ENCODE measurements at regions not wholly inside any gene's neighbourhood (a gene's known extent, or its start where the extent isn't known, plus 50 kb on each side); places are given as distances from the start of the nearest gene placed in this dataset.

- DNase-seq (ENCODE audit: low spot score) (no peak), ATAC-seq (no peak)
Measured at GRCh38 chr12:24724814-24725213, 224.1 kb downstream of the BCAT1 start.

- DNase-seq (ENCODE audit: low spot score), result no peak
- no peak for ATAC-seq
Measured at GRCh38 chr12:24723759-24724158, 225.1 kb downstream of the BCAT1 start.

DNA sequence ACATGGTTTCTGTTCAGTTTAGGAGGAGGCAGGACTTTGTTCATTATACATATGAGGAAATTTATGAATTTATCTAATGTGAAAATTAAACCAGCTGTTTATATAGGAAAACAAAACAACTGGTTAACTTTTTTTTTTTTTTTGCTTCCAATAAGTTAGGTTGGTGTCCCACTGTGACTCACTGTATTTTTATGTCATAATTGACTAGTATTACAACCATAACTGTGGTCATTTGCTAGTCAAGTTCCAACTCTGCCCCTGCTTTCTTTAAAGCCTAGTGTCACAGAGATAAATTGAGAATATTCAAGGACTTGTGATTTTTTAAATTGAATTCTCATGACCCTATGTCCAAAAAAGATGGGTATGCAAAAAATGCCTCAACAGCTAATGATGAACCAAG lies 227.7 kb downstream of the BCAT1 start:
- DNase-seq (ENCODE audit: low spot score), result no peak
- no peak for ATAC-seq

GRCh38 chr12:24719293-24719721 lies 229.6 kb downstream of the BCAT1 start:
- ATAC-seq (no peak), DNase-seq (ENCODE audit: low spot score) (no peak)

- ATAC-seq (no peak), DNase-seq (ENCODE audit: low spot score) (no peak)
Measured at GRCh38 chr12:24718617-24719016, 230.3 kb downstream of the BCAT1 start.

GRCh38 chr12:24714237-24714636 lies 234.7 kb downstream of the BCAT1 start:
- no peak for DNase-seq (ENCODE audit: low spot score)
- no peak for ATAC-seq

DNA sequence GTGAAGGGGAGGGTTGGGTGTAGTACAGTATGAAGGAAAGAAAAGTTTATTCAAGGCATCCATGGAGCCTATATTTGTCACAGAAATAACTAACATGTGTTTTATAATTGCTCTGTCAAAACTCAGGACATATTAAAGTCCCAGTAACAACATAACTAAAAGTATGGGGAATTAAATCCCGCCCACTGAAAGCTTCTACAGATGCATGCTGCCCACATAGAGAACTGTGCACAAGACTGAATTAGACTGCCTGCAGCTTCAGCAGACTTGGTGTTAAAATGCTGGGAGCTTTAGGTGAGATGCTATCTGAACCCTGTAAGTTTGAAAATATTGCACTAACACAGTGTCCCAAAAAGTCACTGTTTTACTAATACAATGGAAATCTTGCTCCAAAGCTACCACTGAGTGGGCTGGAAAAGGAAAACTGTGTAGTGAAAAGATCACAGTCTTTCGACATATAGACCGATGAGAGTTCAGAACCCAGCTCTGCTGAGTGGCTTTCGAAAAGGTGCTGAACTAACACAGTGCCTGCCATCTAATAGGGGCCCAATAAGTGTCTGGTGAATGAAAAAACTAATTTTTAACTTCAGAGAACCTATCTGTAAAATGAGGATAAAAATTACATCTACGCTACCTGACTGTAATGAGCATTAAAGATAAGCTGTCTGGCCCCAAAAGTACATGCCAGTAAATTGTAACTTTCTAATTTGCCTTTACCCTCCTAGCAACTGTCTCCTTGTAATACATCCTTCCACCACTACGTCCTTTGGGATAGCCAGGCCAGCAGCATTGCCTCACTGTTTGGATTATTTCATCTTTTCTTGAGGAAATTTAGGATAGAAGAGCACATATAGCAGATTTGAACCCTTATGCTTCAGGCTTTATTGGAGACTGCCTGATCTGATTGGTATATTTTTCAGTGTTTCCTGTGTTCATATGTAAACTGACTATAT lies 237.6 kb downstream of the BCAT1 start:
- no peak for DNase-seq (ENCODE audit: low spot score)
- no peak for ATAC-seq

- no peak for ATAC-seq
- DNase-seq (ENCODE audit: low spot score), result no peak
Measured at GRCh38 chr12:24709216-24709615, 239.7 kb downstream of the BCAT1 start.

DNA sequence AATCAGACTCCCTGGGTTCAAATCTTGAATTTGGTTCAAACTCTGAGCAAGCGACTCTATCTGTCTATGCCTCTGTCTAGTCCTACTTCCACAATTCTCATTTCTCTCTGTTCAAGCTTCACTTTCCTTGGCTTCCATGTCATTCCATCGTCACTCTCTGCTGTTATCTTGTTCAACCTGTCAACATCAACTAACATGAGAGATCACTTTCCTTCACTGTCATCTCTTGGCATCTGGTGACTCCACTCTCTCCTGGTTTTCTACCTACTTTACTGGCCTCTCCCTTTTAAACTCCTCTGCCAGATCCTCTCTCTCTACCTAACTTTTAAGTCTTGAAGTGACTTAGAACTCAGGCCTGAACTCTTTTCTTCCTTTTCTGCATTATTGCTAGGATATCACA lies 240.2 kb downstream of the BCAT1 start:
- DNase-seq (ENCODE audit: low spot score), result no peak

DNA sequence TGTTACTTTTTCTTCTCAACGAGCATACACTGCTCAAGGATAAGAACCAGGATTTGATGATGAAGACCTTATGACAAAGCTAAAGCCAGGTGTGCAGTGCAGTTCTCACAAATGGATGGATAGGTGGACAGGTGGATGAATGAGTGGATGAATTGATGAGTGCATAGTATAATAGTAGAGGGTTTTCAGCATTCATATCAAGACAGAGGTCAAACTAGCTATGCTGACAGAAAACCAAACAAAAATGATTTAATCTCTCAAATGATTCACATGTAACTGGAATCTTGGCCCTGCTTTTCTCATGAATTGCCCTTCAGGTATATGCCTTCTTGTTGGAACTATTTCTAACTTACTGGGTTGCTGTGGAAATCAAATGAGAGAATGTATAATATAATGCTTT lies 240.9 kb downstream of the BCAT1 start:
- ATAC-seq (no peak), DNase-seq (ENCODE audit: low spot score) (no peak)

More for the DNA sequence above, 240.2 kb downstream of the BCAT1 start:
- ATAC-seq, result no peak

- no peak for ATAC-seq
Measured at GRCh38 chr12:24707334-24707733, 241.6 kb downstream of the BCAT1 start.

DNA sequence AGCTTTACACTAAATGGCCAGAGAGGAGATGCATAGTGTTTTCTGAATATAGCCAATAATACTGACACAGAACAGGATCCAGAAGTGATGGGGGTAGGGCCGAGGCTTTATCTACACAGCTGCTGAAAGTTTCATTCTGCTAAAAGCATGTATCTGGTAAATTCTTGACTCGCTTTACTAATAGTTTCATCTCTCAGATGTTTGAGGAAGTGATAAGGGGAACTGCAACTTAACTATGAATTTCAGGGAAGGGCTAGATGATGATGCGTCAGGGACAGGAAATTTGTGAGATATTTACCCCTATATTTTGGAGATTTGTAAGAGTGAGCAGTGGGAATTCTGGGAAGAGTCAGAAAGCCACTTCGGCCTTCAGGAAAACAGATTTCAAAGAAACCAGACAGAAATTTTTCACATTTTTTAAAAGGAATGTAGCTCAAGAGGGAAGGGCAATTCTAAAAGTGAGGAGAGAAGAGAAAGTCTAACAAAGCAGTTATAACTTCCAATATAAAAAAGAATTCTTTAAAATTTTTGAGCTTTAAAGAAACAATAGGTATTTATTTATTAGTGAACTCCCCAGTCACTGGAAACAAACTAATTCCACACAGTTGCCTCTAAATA lies 243.1 kb downstream of the BCAT1 start:
- DNase-seq (ENCODE audit: low spot score) (no peak), ATAC-seq (no peak)

More at GRCh38 chr12:24707334-24707733, 241.6 kb downstream of the BCAT1 start:
- DNase-seq (ENCODE audit: low spot score), result no peak

GRCh38 chr12:24705216-24705615 lies 243.7 kb downstream of the BCAT1 start:
- DNase-seq (ENCODE audit: low spot score), result no peak
- ATAC-seq, result no peak

- DNase-seq (ENCODE audit: low spot score) (no peak), ATAC-seq (no peak)
Measured at GRCh38 chr12:24701343-24701742, 247.6 kb downstream of the BCAT1 start.

DNA sequence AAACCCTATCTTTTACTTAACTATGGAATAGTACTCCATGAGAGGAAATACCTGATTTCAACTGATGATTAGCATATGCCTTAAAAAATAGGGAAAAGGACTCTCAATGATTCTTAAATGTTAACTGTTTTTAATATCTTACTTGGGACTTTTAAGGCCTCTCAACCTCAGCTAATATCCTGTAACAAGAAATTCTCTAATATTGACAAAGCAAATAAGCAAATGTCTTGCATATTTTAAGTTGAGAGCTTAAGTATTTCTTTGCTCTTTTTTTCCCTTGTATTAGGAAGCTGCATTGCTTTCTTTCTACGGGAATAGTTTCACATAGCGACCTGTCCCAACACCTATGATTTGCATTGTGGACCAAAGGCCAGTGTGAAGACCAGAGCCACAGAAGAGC lies 249.9 kb downstream of the BCAT1 start:
- ATAC-seq (no peak), DNase-seq (ENCODE audit: low spot score) (no peak)

GRCh38 chr12:24697769-24698168 lies 251.1 kb downstream of the BCAT1 start:
- DNase-seq (ENCODE audit: low spot score) (no peak), ATAC-seq (no peak)

GRCh38 chr12:24697295-24697694 lies 251.6 kb downstream of the BCAT1 start:
- no peak for DNase-seq (ENCODE audit: low spot score)
- ATAC-seq, result no peak

DNA sequence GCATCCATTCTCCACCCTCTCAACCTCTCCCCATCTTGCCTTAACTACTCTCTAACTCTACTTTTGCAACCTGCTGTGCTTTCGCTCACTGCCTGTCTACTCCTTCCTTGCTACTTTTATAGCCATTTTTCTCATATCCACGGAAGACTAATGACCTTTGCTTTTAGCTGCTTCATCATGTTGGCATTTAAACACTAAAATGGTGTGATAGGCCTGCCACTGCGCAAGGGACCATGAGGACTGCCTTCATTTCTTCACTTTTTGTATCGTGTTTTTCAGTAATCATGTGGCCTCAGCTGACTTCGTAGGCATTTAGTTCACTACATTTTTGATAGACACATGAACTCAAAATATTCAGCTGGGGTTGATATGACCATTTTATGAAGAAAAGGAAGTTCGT lies 252.1 kb downstream of the BCAT1 start:
- ATAC-seq (no peak), DNase-seq (ENCODE audit: low spot score) (no peak)

DNA sequence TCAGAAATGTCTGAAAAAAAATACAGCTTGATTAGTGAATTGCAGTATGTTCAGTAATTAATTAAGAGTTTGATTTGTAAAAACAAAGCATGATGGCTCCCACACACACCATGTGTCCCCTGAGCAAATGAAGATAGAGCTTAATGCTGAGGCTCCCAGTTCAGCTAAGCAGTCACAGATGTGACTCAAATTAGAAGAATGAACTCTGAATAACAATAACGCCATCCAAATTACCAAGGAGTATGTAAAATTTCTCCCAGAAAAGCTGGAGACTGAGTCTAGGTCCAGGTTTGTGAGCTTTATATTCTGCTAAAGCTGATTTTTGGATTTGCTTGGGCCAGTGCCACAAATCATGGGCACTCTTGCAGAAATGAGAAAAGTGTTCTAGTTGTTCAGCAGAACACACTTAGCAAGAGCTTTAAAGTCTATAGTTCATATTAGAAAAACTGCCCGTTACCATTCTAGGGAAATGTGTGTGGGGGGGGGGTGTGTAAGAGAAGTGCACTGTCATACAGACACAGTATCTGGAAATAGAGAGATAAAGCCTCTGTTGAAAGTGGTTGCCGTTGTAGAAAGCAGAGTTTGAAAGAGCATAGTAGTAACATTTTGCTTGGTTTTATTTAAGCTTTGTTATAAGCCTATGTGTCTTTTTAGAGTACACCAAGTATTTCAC lies 253.1 kb downstream of the BCAT1 start:
- no peak for ATAC-seq

DNA sequence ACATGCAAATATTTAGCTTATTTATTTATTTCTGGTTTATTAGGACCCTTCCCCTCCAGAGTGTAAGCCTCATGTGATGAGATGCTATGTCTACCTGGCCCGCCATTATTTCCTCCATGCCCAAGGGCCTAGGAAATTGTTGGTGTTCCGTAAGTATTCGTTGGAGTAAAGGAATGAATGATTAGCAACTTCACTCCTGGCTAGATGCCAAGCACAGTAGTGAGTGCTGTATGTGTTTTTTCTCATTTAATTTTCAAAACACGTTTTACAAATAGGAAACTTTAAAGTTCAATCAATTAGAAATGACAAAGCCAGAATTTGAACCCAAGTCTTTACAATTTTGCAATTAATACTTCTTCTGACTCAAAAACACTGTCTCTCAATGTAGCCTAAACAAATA lies 253.8 kb downstream of the BCAT1 start:
- DNase-seq (ENCODE audit: low spot score) (no peak), ATAC-seq (no peak)

More for the DNA sequence above, 253.1 kb downstream of the BCAT1 start:
- DNase-seq (ENCODE audit: low spot score), result no peak

GRCh38 chr12:24688601-24689000 lies 260.3 kb downstream of the BCAT1 start:
- DNase-seq (ENCODE audit: low spot score), result no peak
- no peak for ATAC-seq

DNA sequence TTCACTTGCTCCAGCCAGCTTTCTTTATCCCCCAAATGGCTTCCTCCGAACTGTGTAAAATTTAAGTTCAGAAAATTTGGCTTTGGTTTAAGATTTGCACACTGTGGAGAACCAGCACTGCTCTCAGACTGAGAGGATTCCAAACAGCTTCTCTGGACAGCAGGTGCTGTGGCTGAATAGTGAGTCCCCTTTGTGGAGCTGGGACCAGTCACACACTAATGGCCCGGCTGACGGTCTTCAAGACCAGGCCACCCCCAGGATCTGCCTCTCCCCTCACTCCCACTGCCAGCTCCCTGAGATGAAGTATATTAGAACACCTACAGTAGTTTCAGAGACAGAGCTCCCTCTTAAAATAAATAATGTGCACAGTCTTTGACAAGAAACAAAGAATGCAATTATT lies 267.3 kb downstream of the BCAT1 start:
- ATAC-seq (no peak), DNase-seq (ENCODE audit: low spot score) (no peak)
